Breast epithelium (tissue), 4 donors: ENCODE measurements at regions not wholly inside any gene's neighbourhood (a gene's known extent, or its start where the extent isn't known, plus 50 kb on each side); places are given as distances from the start of the nearest gene placed in this dataset.

Source experiments
- DNase-seq, 2 donors: peaks; one replicate each; pipeline ENCODE4 v3.0.0-alpha.2; 2019; ENCODE audit warnings: low spot score in 2 of 2
- H3K27ac ChIP-seq, 2 donors: fragments of 200-600 bp; sonication (generic) in 1 of 2; one replicate each; pipeline ENCODE4 v1.5.1; 2016 to 2019; ENCODE audit warnings: mild to moderate bottlenecking in 1 of 2
- H3K27me3 ChIP-seq, 2 donors: fragments of 200-600 bp; sonication (generic) in 1 of 2; one replicate each; pipeline versions ENCODE4 v1.5.1 to v1.6.0; 2017 to 2019; ENCODE audit warnings: control low read depth in 1 of 2, mild to moderate bottlenecking in 1 of 2
- H3K36me3 ChIP-seq: fragments of 200-600 bp; one replicate; pipeline ENCODE4 v1.5.1; 2019
- H3K4me1 ChIP-seq, 2 donors: fragments of 200-600 bp; sonication (generic); one replicate each; pipeline ENCODE4 v1.5.1; 2016 to 2019; ENCODE audit warnings: control low read depth in 1 of 2
- H3K4me3 ChIP-seq, 3 donors: fragments of 200-600 bp; sonication (generic); 1 replicate in 2 of 3; 2 replicates in 1 of 3; pipeline ENCODE4 v1.5.1; 2016 to 2019; ENCODE audit warnings: mild to moderate bottlenecking in 3 of 3, moderate library complexity in 2 of 3
- H3K9me3 ChIP-seq, 2 donors: fragments of 200-600 bp; sonication (generic) in 1 of 2; one replicate each; pipeline ENCODE4 v1.5.1; 2016 to 2019; ENCODE audit warnings: control low read depth in 1 of 2
- CTCF ChIP-seq, 3 donors: fragments of 450-650 bp; IDR thresholded peaks; one replicate each; pipeline ENCODE4 v1.5.1; 2016 to 2017; ENCODE audit warnings: antibody characterized with exemption in 3 of 3, mild to moderate bottlenecking in 3 of 3, moderate library complexity in 3 of 3
- POLR2A ChIP-seq: fragments of 450-650 bp; IDR thresholded peaks from one replicate; pipeline ENCODE4 v1.6.1; 2016; ENCODE audit warnings: antibody characterized with exemption, mild to moderate bottlenecking, moderate library complexity
- POLR2AphosphoS5 ChIP-seq, 3 donors: sonication (generic); formaldehyde crosslinking; IDR thresholded peaks; one replicate each; pipeline ENCODE4 v1.6.1; 2017; ENCODE audit warnings: antibody characterized with exemption in 3 of 3
- intact Hi-C: fragments of 100-400 bp; cut with DNase I; formaldehyde crosslinking; loops from one replicate; pipeline ENCODE4 v1.15.1; 2023; ENCODE audit warnings: low total_unique reads

GRCh38 chr3:156604642-156605144, 49.8 kb upstream of the SSR3 start:
- TF ChIP-seq POLR2A (no peak), POLR2AphosphoS5 (IDR thresholded peaks at IDR 0.05) (no peak), CTCF (IDR thresholded peaks at IDR 0.05) (no peak)
- no peak overlapping the region for H3K4me3 ChIP-seq
- intact Hi-C loops = no loop called here
- H3K27me3 ChIP-seq = peaks cover 0 to 2% of the 10 kb centered on the region in 2 donors
- H3K4me1 ChIP-seq = no peaks in the 10 kb centered on the region
- no peak overlapping the region for H3K27ac ChIP-seq
- no peak for DNase-seq
- no peaks in the 10 kb centered on the region for H3K9me3 ChIP-seq
- no peaks in the 10 kb centered on the region for H3K36me3 ChIP-seq
